Hippocampal formation (tissue), 2 donors: ENCODE measurements at regions not wholly inside any gene's neighbourhood (a gene's known extent, or its start where the extent isn't known, plus 50 kb on each side); places are given as distances from the start of the nearest gene placed in this dataset.
"Not testable (repeated sequence)": the region's sequence is repeated elsewhere in the genome, so short reads cannot be mapped to it uniquely, and the experiment has no call there.

ENCODE experiments used
- DNase-seq, 2 donors: peaks; one replicate each; lab custom pipeline; 2025; lab: John Stamatoyannopoulos, UW

DNA sequence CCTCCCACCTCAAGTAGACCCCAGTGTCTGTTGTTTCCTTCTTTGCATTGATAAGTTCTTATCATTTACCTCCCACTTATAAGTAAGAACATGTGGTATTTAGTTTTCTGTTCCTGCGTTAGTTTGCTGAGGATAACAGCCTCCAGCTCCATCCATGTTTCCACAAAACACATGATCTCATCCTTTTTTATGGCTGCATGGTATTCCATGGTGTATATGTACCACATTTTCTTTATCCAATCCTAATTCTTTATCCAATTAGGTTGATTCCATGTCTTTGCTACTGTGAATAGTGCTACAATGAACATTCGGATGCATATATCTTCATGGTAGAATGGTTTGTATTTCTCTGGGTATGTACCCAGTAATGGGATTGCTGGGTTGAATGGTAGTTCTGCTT, 102.5 kb upstream of the UGP2 start:
- not testable (repeated sequence) for DNase-seq

GRCh38 chr2:63740020-63740419, 101.7 kb upstream of the UGP2 start:
- no peak for DNase-seq

DNA sequence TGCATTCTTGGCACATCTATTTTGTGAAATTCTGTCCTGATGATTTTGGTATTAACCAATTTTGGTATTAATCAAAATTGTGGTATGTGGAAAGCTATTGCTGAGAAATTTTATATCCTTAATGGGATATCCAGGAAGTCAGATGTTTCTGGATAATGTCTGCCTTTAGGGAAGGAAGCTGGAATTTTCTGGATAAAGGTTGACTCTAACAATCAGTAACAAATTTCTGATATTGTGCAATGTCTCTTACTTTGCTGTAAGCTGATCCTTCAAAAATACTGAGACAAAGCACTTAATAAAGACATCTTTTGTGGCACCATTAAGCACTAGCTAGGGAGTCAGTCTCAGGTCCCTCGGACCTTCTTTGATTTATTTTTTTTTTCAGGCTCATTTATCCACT, 100.8 kb upstream of the UGP2 start:
- DNase-seq: no peak

- DNase-seq: no peak
These were observed 99.7 kb upstream of the UGP2 start for GRCh38 chr2:63741884-63742579.

- peak in 1 of 2 donors; percentile 1 for DNase-seq
These were observed 99.1 kb upstream of the UGP2 start for GRCh38 chr2:63742580-63742976.

- no peak for DNase-seq
These were observed 98.3 kb upstream of the UGP2 start for GRCh38 chr2:63743170-63743981.

GRCh38 chr2:63743982-63744966, 97.4 kb upstream of the UGP2 start:
- no peak for DNase-seq

GRCh38 chr2:63746548-63746947, 95.1 kb upstream of the UGP2 start:
- DNase-seq: not testable (repeated sequence)

DNA sequence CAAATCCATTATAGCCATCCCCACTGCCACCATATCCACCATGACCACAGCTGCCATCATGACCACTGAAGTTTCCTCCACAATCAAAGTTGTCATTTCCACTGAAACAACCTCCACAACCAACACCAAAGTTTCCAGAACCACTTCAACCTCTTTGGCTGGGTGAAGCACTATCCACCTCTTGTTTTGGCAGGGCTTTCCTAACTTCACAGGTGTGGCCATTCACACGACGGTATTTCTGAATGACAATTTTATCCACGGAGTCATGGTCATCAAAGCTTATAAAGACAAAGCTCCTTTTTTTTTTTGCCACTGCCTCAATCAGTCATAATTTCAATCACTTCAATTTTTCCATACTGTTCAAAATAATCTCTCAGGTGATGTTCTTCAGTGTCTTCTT, 89.8 kb upstream of the UGP2 start:
- DNase-seq: no peak

DNA sequence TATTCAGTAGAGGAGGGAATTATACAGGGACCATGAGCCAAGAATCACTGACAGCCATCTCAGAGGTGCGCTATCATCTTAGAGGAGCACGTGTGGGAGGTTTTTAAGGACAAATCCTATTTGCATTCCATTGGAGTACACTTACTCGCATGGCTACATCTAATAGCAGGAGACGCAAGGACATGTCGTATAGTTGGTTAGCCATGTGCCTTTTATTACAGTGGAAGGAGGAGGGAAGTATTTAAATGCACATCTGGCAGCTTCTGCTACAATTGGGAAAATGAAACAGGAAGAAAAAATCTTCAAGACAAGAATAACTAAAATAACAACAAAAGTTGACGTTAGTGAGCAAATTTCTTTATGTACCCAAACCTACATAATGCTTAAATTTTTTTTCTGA, 86.5 kb upstream of the UGP2 start:
- no peak for DNase-seq

DNA sequence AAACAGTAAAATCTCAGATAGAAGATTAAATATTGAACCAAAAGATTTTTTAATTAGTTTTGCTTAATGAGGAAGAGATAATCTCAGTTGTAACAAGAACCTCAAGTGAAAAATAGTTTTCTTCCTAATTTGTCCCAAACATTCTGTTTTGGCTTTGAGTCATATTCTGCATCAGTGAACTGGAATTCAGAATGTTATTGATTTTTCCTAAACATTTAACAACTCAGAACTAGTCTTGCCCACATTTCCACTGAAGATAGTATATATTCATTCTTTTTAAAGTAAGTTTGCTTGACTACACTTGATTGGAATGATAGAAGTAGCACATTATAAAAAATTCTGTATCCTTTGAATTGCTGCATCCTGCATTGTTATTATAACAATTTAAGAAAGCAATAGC, 85.7 kb upstream of the UGP2 start:
- no peak for DNase-seq

- no peak for DNase-seq
These were observed 78.2 kb upstream of the UGP2 start for GRCh38 chr2:63763391-63763941.

GRCh38 chr2:63764630-63765029, 77.1 kb upstream of the UGP2 start:
- DNase-seq: no peak

DNA sequence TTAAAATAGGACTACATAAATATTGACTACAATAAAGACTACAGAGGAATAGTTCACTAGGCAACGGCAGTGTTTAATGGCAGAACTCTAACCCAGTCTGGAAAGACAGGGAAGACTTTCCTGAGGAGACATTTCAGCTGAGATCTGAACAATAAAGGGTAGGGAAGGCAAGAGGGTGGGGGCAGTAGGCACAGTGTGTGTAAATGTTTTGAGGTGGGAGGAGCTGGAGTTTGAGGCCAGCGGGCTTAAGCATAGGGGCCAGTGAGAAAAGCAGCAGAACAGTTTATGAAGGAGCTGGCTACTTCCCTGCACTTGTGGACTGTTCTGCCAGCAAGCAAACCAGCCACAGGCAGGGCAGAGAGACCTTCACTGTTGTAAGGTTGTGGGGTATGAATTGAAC, 76.6 kb upstream of the UGP2 start:
- no peak for DNase-seq

- no peak for DNase-seq
These were observed 74.4 kb upstream of the UGP2 start for GRCh38 chr2:63767307-63767706.

DNA sequence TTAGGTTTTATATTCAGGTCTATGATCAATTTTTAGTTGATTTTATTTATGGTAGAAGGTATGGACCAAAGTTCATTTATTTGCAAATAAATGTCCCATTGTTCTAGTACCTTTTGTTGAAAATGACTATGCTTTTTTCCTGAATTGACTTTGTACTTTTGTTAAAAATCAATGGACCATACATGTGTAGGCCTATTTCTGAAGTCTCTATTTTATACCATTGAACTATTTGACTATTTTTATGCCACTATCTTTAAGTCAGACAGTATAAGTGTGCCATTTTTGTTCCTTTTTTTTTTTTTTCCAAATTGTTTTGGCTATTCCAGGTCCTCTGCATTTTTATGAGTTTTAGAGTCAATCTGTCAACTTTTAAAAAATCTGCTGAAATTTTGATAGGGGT, 73.6 kb upstream of the UGP2 start:
- DNase-seq: no peak

- no peak for DNase-seq
These were observed 71.8 kb upstream of the UGP2 start for GRCh38 chr2:63769915-63770314.

- DNase-seq: no peak
These were observed 69.6 kb upstream of the UGP2 start for GRCh38 chr2:63772061-63772460.

DNA sequence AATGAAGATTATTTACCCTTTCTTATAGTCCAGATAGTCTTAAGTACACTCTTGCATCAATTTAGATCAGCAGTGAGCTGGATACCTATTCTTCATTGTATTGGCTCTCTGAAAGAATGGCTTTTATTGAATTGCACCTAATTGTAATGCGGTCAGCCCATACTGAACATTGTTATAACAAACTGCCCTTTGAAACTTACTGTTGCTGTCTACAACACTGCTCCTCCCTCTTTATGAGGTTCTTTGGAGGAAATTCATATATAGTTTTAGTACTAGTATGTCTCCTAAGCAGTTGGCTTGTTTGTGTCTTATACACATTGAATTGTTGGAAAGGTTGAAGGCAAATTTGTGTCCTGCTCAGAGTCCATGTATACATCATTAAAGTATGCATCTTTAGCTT, 66.5 kb upstream of the UGP2 start:
- DNase-seq: no peak

- DNase-seq: no peak
These were observed 65.3 kb upstream of the UGP2 start for GRCh38 chr2:63776382-63776781.

GRCh38 chr2:63777816-63778215, 63.9 kb upstream of the UGP2 start:
- DNase-seq: no peak

GRCh38 chr2:63778391-63778790, 63.3 kb upstream of the UGP2 start:
- DNase-seq: no peak
